ENCODE measurements at regions not wholly inside any gene's neighbourhood (a gene's known extent, or its start where the extent isn't known, plus 50 kb on each side); places are given as distances from the start of the nearest gene placed in this dataset.

- no peak for DNase-seq (ENCODE audit: low read depth in 2 of 2)
Measured at GRCh38 chr7:21086688-21087087, 300.0 kb upstream of the SP8 start.

DNA sequence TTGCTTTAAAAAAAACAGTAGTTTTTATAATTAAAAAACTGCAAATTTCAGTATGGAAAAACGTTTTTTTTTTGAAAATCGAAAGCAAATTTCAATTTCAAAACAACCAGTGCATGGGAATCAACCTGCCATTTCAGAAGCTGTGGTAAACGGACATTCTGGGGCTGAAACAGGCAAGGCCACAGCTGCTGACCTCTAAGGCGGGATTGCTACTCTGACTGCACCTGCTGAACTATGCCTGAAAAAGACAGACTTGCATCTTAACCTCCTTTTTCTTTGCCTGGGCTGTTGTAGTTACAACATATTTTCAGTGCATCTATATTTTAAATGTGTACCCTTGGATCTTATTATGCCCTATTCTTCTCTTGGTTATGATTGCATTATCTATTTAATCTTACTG lies 303.0 kb upstream of the SP8 start:
- no peak for DNase-seq (ENCODE audit: low read depth in 2 of 2)

DNA sequence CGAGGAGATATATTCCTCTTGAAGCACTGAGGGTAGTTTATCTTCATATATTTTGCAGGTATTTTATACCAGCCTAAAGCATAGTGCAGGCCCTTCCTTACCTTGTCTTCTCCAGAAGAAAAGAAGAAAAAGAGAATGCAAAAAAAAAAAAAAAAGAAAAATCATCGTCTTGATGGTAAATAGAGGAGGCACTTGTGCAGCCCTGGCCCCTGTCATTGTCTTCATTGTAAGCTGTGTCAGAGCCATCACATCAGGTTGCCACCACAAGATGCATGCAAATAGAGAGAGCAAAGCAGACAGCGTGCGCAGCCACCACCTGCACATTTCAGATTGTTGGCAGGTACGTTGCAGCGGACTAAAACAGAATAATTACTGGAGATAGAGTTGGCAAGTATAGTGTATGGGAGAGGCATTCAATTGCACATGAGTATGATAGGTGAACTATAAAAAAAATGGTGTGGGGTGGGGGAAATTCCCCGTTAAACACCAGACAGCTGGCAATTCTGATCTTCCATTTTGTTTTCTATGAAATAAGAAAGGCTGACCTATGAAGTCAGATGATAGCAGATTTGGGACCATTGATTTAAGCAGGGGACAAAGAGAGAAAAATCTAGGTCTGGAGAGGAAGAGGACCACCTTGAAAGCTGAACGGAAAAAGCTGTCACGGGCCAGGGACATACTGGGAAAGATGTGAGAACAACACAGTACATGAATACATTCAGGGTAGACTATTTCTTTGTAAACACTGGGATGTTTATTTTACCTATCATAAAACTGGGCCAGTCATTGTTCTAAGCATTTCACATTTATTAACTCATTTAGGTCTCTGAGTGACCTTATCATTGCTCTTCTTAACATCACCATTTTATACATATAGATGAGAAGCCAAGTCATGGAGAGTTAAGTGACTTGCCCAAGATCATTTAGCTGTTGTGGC lies 306.3 kb upstream of the SP8 start:
- no peak for DNase-seq (ENCODE audit: low read depth in 2 of 2)

GRCh38 chr7:21094589-21094988 lies 307.9 kb upstream of the SP8 start:
- DNase-seq (ENCODE audit: low read depth in 2 of 2), result no peak

GRCh38 chr7:21099432-21099831 lies 312.7 kb upstream of the SP8 start:
- DNase-seq (ENCODE audit: low read depth in 2 of 2), result no peak

GRCh38 chr7:21099955-21100354 lies 313.3 kb upstream of the SP8 start:
- DNase-seq (ENCODE audit: low read depth in 2 of 2), result no peak

DNA sequence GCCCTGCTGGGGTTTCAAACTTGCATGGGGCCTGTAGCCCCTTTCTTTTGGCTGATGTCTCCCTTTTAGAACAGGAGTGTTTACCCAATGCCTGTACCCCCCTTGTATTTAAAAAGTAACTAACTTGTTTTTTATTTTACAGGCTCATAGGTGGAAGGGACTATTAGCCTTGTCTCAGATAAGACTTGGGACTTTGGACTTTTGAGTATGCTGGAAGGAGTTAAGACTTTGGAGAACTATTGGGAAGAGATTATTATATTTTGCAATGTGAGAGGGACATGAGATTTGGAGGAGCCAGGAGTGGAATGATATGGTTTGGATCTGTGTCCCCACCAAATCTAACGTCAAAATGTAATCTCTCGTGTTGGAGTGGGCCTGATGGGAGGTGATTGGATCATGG lies 314.9 kb upstream of the SP8 start:
- no peak for DNase-seq (ENCODE audit: low read depth in 2 of 2)

DNA sequence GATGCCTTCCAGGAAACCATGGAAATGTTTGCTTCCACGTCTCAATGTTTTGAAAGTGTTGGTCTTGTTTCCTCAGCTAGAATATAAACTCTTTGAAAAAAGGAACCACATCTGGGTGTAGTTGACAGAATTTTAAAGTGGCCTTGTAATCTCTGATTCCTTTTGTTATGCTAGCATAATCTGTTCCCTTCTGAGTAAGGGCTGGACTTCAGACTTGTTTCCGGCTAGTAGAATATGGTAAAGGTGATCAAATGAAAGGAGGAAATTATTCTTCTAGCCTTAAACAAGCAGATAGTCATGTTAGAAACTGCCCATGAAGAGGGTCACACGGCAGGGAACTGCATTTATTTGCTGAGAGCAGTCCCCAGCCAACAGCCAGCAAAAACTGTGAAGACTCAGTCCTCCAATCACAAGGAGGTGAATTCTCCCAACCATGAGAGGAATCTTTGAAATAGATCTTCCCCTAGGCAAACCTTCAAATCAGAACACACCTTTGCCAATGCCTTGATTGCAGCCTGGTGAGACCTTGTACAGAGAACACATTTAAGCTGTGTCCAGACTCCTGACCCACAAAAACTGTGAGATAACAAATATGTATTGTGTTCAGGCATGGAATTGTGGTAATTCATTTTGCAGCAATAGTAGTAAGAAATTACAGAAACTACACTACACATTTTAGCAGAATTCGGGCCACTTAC lies 316.9 kb upstream of the SP8 start:
- DNase-seq (ENCODE audit: low read depth in 2 of 2), result no peak

GRCh38 chr7:21104124-21104500 lies 317.4 kb upstream of the SP8 start:
- DNase-seq (ENCODE audit: low read depth in 2 of 2), result no peak

DNA sequence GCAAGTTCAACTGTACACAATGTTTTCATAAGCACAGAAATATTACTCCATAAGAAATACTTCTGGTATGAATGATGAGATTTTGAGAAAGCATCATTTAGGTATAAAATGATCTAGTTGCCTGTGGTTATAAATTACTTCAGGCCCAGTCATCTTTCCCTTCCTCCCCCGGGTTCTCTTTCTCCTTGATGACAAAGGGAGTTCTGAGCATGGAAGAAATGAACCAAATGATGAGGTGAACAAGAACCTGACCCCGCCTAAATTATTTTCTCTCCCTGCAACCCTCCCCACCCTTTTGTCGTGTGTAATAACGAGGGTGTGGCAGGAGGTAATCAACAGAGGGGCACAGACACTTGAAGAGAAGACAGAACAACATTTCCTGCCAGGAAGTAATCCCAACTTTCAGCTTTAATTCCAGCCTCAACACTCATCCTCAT lies 319.6 kb upstream of the SP8 start:
- no peak for DNase-seq (ENCODE audit: low read depth in 2 of 2)

DNA sequence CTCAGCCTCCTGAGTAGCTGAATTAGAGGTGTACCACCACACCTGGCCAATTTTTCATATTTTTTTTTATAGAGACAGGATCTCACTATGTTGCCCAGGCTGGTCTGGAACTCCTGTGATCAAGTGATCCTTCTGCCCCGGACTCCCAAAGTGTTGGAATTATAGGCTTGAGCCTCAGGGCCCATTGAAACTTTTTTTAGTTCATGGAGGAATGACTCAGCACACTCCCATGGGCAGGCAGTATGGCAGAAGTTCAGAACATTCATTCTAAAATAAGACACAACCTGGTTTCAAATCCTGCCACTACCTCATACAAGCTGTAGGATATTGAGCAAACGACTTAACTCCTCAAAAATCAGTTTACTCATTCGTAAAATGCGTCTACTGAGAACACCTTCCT lies 320.4 kb upstream of the SP8 start:
- no peak for DNase-seq (ENCODE audit: low read depth in 2 of 2)

DNA sequence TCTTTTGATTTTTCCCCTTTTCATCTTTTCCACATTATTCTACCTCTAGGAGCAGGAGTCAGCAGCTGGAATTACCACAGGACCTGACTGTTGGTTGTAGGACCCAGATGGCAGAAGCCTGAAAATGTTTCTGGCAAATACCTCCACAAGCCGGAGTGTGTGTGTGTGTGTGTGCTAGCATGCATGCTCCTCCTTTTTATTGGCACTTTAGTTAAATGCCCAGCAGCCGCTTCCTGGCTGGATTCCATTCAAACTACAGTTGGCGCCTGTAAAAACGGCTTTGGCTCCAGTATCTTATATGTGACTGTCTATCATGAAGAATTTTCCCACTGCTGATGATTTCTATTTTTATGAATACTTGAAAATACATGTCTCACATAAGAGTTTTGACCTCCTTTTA lies 319.7 kb upstream of the SP4 start:
- no peak for DNase-seq (ENCODE audit: low read depth in 2 of 2)

DNA sequence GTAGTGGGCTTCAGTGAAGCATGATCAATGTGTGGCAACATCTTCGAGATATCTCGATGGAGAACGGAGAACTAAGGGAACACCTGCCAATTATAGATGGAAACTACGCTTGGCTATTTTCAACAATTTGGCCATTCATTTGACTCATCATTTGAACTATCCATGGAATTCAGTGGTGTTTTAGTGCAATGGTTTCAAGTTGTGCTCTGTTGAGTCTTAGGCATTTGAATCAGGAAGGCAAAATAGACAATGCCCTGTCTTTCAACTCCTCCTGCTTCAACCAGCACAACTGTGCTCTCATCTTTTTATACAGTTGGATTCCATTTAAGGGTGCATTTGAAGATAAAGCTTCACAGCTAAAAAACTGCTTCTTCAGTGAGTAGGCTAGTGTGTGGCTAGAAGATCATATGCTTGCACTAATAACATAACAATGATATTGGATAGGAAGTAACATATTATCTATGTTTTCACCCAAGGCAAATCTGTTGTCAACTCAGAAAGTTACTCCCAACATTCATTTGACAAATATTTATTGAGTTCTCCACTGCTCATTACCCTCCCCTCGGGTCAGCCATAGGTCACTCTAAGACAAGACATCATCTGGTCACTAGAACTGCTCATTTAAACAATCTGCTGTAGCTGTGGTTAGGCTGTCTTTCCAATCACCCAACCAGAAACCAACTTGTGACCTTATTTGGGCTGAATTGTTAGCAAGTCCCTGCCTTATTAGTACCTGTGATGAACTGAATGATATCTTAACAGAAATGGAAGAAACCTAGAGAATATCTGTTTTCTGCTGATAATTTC lies 314.1 kb upstream of the SP4 start:
- no peak for DNase-seq (ENCODE audit: low read depth in 2 of 2)

DNA sequence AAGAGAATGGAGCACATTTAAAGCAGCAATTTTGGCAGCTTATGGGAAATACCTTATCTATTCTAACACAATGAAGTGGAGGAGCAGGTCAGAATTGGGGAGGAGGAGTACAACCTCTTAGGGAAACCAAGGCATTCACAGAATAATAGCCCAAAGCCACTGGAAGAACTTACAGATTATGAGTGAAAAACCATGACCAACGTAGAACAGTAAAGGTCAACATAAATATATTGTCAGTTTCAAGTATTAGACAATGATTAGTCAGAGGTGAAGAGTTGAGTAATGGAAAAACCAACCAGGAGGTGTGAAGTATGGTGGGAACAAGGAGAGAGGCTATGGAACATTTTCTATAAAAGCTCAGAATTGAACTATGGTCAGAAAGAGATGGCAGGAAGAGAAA lies 304.3 kb upstream of the SP4 start:
- DNase-seq (ENCODE audit: low read depth in 2 of 2), result no peak

DNA sequence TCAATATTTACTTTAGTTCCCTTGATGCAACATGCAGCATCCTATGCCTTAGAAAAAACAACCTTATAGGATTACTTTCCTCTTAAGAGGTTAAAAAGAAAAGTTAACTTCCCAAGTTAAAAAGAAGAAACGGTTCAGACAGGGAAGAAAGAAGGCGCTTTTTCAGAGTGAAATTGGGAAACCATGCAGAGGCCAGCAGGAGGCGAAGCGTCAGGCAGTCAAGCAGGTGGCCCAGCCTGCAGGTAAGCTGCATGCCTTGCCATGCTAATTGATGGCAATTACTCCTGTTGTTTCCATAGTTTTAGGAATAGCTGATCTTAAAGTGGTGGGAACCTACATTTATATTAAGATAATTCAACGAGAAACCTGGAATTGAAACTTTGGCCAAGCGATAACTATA lies 302.6 kb upstream of the SP4 start:
- DNase-seq (ENCODE audit: low read depth in 2 of 2), result no peak

- DNase-seq (ENCODE audit: low read depth in 2 of 2), result no peak
Measured at GRCh38 chr7:21128062-21128817, 299.6 kb upstream of the SP4 start.

DNA sequence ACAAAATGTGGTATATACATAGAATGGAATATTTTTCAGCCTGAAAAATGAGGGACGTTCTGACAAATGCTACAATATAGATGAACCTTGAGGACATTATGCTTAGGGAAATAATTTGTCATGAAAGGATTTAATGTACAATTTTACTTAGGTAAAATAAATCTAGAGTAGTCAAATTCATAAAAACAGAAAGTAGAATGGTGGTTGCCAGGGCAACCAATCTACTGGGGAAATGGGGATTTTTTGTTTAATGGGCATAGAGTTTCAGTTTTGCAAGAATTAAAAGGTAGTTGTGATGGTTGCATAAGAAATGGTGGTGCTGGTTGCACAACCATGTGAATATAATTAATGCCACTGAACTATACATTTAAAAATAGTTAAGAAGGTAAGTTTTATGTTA lies 296.0 kb upstream of the SP4 start:
- no peak for DNase-seq (ENCODE audit: low read depth in 2 of 2)

- no peak for DNase-seq (ENCODE audit: low read depth in 2 of 2)
Measured at GRCh38 chr7:21134631-21135030, 293.3 kb upstream of the SP4 start.

DNA sequence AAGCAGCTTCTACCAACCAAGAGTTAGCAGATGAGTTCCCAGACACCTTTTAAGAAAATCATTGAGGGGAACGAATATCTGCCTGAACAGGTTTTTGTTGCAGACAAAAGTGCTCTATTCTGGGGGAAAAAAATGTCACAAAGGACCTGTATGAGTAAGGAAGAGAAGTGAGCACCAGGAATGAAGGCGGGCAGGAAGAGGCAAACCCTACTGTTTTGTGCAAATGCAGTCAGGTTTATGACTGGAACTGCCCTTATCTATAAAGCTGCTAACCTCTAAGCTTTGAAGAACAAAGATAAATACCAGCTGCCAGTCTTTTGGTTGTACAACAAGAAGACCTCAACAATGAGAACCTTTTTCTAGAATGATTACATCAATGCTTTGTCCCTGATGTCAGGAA lies 292.4 kb upstream of the SP4 start:
- no peak for DNase-seq (ENCODE audit: low read depth in 2 of 2)

DNA sequence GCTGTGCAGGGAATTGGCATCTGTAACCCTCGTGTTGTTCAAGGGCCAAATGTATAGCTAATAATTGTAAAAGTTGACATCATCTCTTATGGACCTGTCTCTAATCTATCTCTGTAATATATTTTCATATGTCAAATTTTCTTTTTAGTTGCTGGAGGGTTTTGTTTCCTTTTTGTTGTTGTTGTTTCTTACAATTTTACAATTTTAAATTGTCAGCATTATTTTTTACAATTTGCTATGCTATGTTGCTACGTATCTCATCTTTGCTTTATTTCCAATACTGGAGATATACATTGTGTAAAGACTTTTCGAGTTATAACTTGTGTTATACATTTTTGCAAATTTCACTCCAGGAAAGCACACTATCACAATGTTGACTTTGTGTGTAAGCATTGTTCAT lies 290.2 kb upstream of the SP4 start:
- no peak for DNase-seq (ENCODE audit: low read depth in 2 of 2)

DNA sequence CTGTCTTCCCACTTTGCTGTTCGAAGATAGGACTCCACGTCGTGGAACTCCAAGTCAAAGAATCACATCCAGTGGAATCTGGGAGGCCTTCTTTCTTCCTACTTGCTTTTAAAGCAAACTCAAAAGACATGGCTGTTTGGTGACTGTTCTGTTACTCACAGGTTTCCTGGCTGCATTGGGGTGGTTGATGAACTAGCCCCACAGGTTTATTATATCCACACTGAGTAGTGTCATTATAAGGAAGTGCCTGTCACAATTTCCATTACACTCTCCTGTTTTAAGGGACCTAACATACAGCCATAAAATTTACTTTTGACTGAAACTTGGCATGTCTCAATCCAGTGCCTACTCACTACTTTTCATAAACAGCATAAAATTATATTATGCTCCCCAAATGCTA lies 287.3 kb upstream of the SP4 start:
- no peak for DNase-seq (ENCODE audit: low read depth in 2 of 2)

DNA sequence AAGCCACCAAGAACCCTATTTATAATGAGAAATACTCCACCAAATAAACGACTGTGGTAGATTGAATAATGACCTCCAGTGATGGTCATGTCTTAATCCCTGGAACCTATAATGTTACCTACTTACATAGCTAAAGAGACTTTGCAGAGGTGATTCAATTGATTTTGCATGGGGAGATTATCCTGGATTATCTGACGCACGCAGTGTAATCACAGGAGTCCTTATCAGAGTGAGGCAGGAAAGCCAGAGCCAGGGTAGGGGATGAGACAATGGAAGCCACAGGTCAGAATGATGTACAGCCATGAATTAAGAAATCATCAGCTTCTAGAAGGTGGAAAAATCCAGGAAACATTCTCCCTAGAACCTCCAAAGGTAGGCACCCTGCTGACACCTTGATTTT lies 286.4 kb upstream of the SP4 start:
- DNase-seq (ENCODE audit: low read depth in 2 of 2), result no peak

Data from stimulated activated CD8-positive, alpha-beta memory T cell treated with anti-CD3 and anti-CD28 coated beads, Interleukin-7, amount 100 ng/mL, for 4 hours (primary cell).